ENCODE measurements at regions not wholly inside any gene's neighbourhood (a gene's known extent, or its start where the extent isn't known, plus 50 kb on each side); places are given as distances from the start of the nearest gene placed in this dataset.

GRCh38 chr18:53990485-53990884, 234.0 kb downstream of the MBD2 start:
- no peaks in the 10 kb centered on the region for H3K9me3 ChIP-seq (replicated peaks; ENCODE audit: control insufficient read depth, insufficient read depth, low read depth, low read length)
- ChIA-PET POLR2A (no interaction called here), CTCF (ENCODE audit: low intra/inter-chr PET ratio) (no interaction called here)
- in situ Hi-C loops (cut with MboI): no loop called here
- H3K79me2 ChIP-seq (ENCODE audit: control insufficient read depth, insufficient read depth, low read length): no peaks in the 10 kb centered on the region
- no TSS peak for BruUV-seq (replicated peaks)
- DNase-seq (ENCODE audit: extremely low read depth in 1 of 4, low spot score in 3 of 4): no peak
- no peak for FAIRE-seq
- no peaks in the 10 kb centered on the region for H3K4me1 ChIP-seq (replicated peaks in 1 of 2; ENCODE audit: control insufficient read depth in 2 of 2, insufficient read depth in 2 of 2, low read length in 2 of 2)
- H2AFZ ChIP-seq (ENCODE audit: low read depth, low read length): no peak overlapping the region
- WGBS (ENCODE audit: insufficient coverage, low coverage, missing lambda C conversion rate): 0% methylated on average over 1 of the region's 1 CpG
- no peaks in the 10 kb centered on the region for H3K36me3 ChIP-seq (ENCODE audit: control insufficient read depth, insufficient read depth, low read length)
- no peak overlapping the region for H3K9ac ChIP-seq (ENCODE audit: insufficient read depth in 1 of 2, low read depth in 2 of 2, low read length in 2 of 2)
- no peak overlapping the region for H3K27ac ChIP-seq (ENCODE audit: extremely low read depth, low read depth, low read length)
- H3K4me3 ChIP-seq: no peak overlapping the region
- no peaks in the 10 kb centered on the region for H4K20me1 ChIP-seq (replicated peaks; ENCODE audit: control insufficient read depth, insufficient read depth, low read length)
- H3K4me2 ChIP-seq (ENCODE audit: insufficient read depth, low read length): no peak overlapping the region
- H3K27me3 ChIP-seq (ENCODE audit: control insufficient read depth in 2 of 2, insufficient read depth in 2 of 2, low read length in 2 of 2): no peaks in the 10 kb centered on the region
- no peaks in the 10 kb centered on the region for H3K9me1 ChIP-seq (ENCODE audit: control insufficient read depth, insufficient read depth, low read length)
- ATAC-seq: no peak
- no peak for TF ChIP-seq TFAM (CRISPR knock-in tag; conservative IDR thresholded peaks at IDR 0.05)
- TF ChIP-seq ZSCAN32 (CRISPR knock-in tag; IDR thresholded peaks at IDR 0.05): no peak
- TF ChIP-seq TEAD1 (CRISPR knock-in tag; IDR thresholded peaks at IDR 0.05): no peak
- TF ChIP-seq CHCHD3 (CRISPR knock-in tag; IDR thresholded peaks at IDR 0.05): no peak
- TF ChIP-seq FOXP1 (CRISPR knock-in tag; IDR thresholded peaks at IDR 0.05): no peak
- no peak for TF ChIP-seq TSHZ1 (CRISPR knock-in tag; IDR thresholded peaks at IDR 0.05)
- intact Hi-C loops (cut with micrococcal nuclease): no loop called here

Data from K562 (cell line).